ENCODE measurements at regions not wholly inside any gene's neighbourhood (a gene's known extent, or its start where the extent isn't known, plus 50 kb on each side); places are given as distances from the start of the nearest gene placed in this dataset.
A peak's percentile ranks its signal among the peaks of the same experiment; 100 is the strongest.

DNA sequence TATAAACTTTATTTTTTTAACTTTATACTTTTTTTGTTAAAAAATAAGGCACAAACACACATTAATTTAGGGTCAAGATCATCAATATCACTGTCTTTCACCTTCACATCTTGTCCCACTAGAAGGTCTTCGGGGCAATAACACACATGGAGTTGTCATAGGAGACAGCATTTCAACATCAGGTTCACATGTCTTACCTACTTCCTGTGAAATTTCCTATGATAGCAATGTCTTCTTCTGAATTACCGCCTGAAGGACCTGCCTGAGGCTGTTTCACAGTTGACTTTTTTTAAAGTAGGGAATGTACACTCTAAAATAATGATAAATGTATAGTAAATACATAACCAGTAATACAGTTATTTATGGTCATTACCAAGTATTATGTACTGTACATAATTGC is 559.4 kb downstream of the PLPP3 start:
- Histone ChIP-seq H3K4me3 (no peak overlapping the region), H3K27ac (no peak overlapping the region), H3K36me3 (no peaks in the 10 kb centered on the region), H3K9me3 (replicated peaks) (no peaks in the 10 kb centered on the region), H3K27me3 (replicated peaks) (no peaks in the 10 kb centered on the region), H3K4me1 (replicated peaks) (no peaks in the 10 kb centered on the region)
- DNase-seq (ENCODE audit: low read depth in 1 of 2, low spot score in 2 of 2), result no peak

DNA sequence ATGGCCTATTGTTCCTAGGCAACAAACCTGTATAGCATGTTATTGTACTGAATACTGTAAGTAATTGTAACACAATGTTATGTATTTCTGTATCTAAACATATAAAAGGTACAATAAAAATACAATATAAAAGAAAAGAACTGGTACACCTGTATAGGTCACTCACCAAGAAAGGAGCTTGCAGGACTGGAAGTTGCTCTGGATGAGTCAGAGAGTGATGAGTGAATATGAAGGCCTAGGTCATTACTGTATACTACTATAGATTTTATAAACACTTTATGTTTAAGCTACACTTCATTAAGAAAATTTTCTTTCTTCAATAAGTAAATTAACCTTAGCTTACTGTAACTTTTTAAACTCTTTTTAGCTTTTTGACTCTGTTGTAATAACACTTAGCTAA is 559.9 kb downstream of the PLPP3 start:
- Histone ChIP-seq H3K36me3 (no peaks in the 10 kb centered on the region), H3K9me3 (replicated peaks) (no peaks in the 10 kb centered on the region), H3K27me3 (replicated peaks) (no peaks in the 10 kb centered on the region), H3K4me1 (replicated peaks) (no peaks in the 10 kb centered on the region), H3K4me3 (no peak overlapping the region), H3K27ac (no peak overlapping the region)
- DNase-seq (ENCODE audit: low read depth in 1 of 2, low spot score in 2 of 2), result no peak

DNA sequence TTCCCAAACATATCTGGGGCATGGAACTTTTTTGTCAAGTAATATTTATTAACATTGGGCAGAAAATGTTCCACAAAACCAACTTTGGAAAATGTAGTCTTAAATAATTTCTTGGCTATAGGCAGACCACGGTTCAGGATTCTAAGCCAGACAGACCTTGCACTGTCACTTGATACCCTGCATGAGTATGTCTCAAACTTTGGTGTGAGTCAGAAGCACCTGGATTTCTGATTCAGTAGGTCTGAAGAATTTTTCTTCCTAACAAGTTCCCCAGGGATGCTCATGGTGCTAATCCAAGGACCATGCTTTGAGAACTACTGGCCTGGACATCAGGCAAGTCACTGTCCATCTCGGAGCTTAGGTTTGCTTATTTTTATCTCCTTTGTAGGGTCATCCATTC is 562.0 kb downstream of the PLPP3 start:
- no peak for DNase-seq (ENCODE audit: low read depth in 1 of 2, low spot score in 2 of 2)
- Histone ChIP-seq H3K4me3 (no peak overlapping the region), H3K4me1 (replicated peaks) (no peaks in the 10 kb centered on the region), H3K27me3 (replicated peaks) (no peaks in the 10 kb centered on the region), H3K27ac (no peak overlapping the region), H3K9me3 (replicated peaks) (no peaks in the 10 kb centered on the region), H3K36me3 (no peaks in the 10 kb centered on the region)

DNA sequence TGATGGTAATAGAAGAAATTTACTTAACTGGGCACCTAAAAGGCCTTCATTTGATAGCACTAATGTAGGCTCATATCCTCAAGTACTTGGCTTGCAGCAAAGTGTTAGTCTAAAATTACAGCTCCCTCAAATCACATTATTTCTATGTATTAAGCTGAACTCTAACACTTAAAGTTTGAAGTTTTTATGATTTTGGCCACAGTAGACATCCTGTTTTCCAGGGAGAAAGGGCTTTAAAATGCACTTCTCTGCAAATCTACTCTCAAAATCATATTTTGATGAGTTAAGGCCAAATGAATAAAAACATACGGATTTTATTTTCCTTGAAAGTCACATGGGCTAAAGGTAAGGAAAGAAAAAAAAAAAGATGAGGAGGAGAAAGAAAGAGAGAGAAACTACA is 575.5 kb downstream of the PLPP3 start:
- H3K27ac ChIP-seq, result no peak overlapping the region
- H3K36me3 ChIP-seq, result no peaks in the 10 kb centered on the region
- no peaks in the 10 kb centered on the region for H3K27me3 ChIP-seq (replicated peaks)
- DNase-seq (ENCODE audit: low read depth in 1 of 2, low spot score in 2 of 2), result no peak
- H3K4me1 ChIP-seq (replicated peaks), result peaks cover 13% of the 10 kb centered on the region
- H3K9me3 ChIP-seq (replicated peaks), result no peaks in the 10 kb centered on the region
- no peak overlapping the region for H3K4me3 ChIP-seq

DNA sequence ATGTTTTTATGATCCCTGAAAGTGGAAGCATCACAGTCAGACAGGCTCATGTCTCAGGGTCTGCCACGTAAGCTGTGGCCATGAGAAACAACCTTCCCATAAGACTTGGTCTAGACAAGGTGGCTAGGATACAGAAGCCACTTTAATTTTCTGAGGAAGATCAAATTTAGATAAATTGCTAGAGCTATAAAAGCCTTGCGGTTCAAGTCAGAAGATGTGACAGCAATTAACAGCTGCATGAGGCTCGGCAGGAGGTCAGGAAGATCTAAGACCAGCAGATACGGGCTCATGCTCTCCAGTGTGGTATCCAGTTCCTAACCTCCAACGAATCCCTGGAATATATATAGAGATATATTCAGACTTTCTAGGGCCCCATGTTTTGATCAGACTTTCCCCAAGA is 577.1 kb downstream of the PLPP3 start:
- no peak overlapping the region for H3K4me3 ChIP-seq
- H3K36me3 ChIP-seq, result no peaks in the 10 kb centered on the region
- H3K27ac ChIP-seq, result no peak overlapping the region
- DNase-seq (ENCODE audit: low read depth in 1 of 2, low spot score in 2 of 2), result no peak
- no peaks in the 10 kb centered on the region for H3K27me3 ChIP-seq (replicated peaks)
- no peaks in the 10 kb centered on the region for H3K9me3 ChIP-seq (replicated peaks)
- H3K4me1 ChIP-seq (replicated peaks), result peaks cover 13% of the 10 kb centered on the region

DNA sequence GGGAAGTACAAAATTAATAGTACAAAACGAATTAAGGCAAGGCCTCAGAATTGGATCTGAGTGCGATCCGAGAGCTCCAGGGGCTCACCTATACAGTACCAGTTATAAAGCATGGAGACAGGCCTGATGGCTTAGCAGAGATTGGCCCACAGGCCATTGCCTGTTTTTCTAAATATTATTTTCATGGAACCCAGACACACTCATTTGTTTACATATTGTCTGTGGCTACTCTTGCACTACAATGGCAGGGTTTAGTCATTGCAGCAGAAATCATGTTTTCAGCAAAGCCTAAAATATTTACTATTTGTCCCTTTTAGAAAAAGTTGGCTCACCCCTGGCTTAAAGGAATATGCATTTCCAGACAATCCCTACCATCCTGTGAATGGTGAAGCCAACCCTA is 578.9 kb downstream of the PLPP3 start:
- no peak overlapping the region for H3K27ac ChIP-seq
- no peaks in the 10 kb centered on the region for H3K36me3 ChIP-seq
- no peaks in the 10 kb centered on the region for H3K27me3 ChIP-seq (replicated peaks)
- DNase-seq (ENCODE audit: low read depth in 1 of 2, low spot score in 2 of 2), result peak in 1 of 2 experiments; percentile 20
- no peaks in the 10 kb centered on the region for H3K9me3 ChIP-seq (replicated peaks)
- H3K4me3 ChIP-seq, result no peak overlapping the region
- peaks cover 13% of the 10 kb centered on the region for H3K4me1 ChIP-seq (replicated peaks)

DNA sequence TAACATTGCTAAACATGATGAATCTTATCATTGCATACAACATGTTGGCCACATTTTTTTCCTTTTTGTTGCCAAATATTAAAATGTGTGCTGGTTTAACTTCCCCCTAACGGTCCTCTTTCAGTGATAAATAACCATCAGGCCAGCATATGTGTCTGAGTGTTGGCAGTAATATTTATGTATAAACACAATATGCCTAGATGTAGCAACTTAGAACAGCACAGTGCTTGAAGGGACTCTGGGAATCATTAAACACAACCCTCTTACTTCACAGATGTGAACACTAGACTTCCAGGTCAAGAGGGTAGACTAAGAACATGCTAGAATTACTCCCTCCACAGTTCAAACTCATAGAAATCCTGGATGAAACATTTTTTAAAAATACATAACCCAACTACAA is 581.8 kb downstream of the PLPP3 start:
- Histone ChIP-seq H3K9me3 (replicated peaks) (no peaks in the 10 kb centered on the region), H3K36me3 (no peaks in the 10 kb centered on the region), H3K27ac (no peak overlapping the region), H3K27me3 (replicated peaks) (no peaks in the 10 kb centered on the region), H3K4me1 (replicated peaks) (peaks cover 13% of the 10 kb centered on the region), H3K4me3 (no peak overlapping the region)
- DNase-seq (ENCODE audit: low read depth in 1 of 2, low spot score in 2 of 2), result no peak

DNA sequence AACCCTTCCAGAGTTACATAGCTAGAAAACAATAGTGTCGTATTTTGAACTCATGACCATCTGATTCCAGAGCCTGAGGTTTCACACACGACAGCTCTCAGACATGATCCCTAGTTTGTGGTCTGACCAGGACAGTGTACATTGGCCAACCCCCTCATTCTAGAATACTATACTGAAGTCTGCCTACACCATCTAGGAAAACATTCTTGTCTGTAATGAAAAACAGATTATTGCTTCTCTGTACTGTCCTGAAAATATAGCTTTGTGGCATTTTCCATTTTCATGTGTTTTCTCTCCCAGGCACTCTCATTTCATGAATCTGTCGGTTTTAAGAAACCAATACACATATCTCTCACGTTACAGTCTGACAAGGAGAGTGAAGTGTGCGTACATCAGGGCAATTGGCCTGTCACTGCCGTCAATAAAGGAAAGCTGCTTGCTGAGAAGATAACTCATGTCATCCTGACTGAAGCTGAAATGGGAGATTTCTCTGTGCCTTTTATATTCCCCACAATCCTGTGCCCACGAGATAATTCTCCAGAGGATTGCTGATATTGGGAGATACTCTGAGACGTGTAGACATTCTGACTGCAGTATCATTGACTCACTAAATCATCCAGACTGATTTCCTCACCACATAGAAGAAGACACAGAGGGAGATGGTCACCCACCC is 585.6 kb downstream of the PLPP3 start:
- no peak for DNase-seq (ENCODE audit: low read depth in 1 of 2, low spot score in 2 of 2)
- Histone ChIP-seq H3K4me1 (replicated peaks) (peaks cover 14% of the 10 kb centered on the region), H3K4me3 (no peak overlapping the region), H3K36me3 (no peaks in the 10 kb centered on the region), H3K9me3 (replicated peaks) (no peaks in the 10 kb centered on the region), H3K27ac (no peak overlapping the region), H3K27me3 (replicated peaks) (no peaks in the 10 kb centered on the region)

DNA sequence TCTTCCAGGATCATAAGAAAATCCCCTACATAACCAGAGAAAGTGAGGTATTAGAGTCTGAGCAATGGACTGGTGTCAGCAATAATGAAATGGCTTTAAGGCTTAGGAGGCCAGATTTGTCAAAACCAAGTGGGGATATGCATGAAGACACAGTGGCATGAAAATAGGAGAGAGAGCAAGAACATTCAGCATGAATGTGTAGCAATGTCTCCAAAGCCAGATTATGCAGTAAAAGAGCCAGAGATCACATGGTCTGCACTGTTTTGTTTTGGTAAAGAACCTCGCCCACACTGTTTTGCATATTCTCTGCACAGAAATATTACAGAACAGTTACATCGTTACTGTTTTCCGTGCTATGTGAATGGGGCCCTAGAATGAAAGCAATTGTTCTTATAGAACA is 589.4 kb downstream of the PLPP3 start:
- no peak overlapping the region for H3K4me3 ChIP-seq
- no peaks in the 10 kb centered on the region for H3K9me3 ChIP-seq (replicated peaks)
- peaks cover 14% of the 10 kb centered on the region for H3K4me1 ChIP-seq (replicated peaks)
- H3K27me3 ChIP-seq (replicated peaks), result no peaks in the 10 kb centered on the region
- no peaks in the 10 kb centered on the region for H3K36me3 ChIP-seq
- no peak overlapping the region for H3K27ac ChIP-seq
- no peak for DNase-seq (ENCODE audit: low read depth in 1 of 2, low spot score in 2 of 2)

DNA sequence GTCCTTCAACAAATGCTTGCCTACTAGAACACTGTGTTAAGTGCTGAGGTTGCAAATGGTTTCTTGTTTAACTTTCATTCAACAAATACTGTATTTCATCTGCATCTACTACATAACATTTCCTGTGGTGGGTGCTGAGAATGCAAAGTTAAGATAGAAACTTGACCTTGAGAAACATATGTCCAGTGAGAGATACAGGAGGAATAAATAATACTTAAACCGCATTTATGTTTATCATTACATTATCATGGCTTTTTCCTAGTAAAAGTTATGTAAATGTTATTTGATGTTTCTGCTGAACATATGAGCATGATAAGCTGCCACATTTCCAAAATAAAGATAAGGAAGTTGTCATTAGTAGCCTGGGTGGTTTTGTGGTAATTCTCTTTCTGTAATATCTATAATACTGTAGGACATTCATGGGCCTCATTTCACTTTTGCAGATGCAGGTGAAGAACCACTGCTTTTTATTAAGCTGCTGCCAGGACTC is 590.4 kb downstream of the PLPP3 start:
- Histone ChIP-seq H3K9me3 (replicated peaks) (no peaks in the 10 kb centered on the region), H3K4me1 (replicated peaks) (peaks cover 14% of the 10 kb centered on the region), H3K27me3 (replicated peaks) (no peaks in the 10 kb centered on the region), H3K36me3 (no peaks in the 10 kb centered on the region), H3K27ac (no peak overlapping the region), H3K4me3 (no peak overlapping the region)
- DNase-seq (ENCODE audit: low read depth in 1 of 2, low spot score in 2 of 2), result no peak

DNA sequence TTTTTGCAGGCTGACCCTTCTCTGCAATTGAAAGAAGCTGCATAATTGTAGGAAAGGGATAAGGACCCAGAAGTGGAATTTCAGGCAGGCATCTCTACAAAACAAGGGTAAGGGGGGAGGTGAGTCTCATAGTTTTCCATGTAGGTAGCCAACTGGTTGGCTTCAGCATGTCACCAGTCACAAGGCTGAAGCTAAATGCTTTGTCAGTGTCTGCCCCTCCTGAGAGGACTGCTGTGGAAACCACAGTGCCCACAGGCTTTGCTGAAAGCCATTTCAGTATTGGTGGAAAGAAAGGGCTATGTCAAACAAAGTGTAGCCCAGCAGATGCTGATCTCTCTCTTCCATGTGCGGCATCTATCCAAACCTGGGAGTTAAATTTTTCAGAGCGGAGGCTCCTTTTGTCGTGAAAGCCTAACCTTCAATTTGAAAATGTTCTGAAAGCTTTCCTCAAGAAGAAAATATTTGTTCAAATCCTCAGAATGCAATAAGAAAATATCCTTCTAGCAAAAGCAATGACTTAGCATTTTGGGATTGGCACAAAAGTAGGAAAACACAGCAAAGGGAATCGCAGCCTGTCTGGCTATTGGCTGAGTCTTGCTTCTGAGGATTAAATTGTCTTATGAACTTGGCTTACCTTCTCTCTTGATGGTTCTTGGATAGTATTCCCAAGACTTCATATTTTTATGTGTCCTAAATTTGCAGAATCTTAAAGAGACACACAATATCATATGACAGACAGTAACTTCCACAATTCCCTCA is 591.7 kb downstream of the PLPP3 start:
- Histone ChIP-seq H3K27ac (no peak overlapping the region), H3K4me3 (no peak overlapping the region), H3K36me3 (no peaks in the 10 kb centered on the region), H3K9me3 (replicated peaks) (no peaks in the 10 kb centered on the region), H3K4me1 (replicated peaks) (peaks cover 14% of the 10 kb centered on the region), H3K27me3 (replicated peaks) (no peaks in the 10 kb centered on the region)
- DNase-seq (ENCODE audit: low read depth in 1 of 2, low spot score in 2 of 2), result no peak

DNA sequence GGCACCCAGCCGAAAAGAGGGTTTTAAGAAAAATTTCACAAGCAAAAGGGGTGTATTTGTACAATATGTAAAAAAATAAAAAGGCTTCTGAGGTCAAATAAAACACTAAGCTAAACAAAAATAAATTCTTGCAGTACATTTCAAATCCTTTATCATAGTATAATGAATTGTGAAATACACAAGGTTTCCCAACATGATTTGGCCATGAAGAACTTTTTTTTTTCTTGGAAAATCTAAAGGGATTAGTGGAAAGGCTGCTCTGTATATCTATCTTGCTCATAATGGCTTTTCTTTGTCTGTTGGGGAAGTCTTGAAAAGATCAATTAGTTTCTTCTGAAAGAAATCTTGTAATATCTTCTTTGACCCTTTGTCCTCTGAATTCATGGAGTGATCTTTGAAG is 593.4 kb downstream of the PLPP3 start:
- Histone ChIP-seq H3K9me3 (replicated peaks) (no peaks in the 10 kb centered on the region), H3K36me3 (no peaks in the 10 kb centered on the region), H3K27ac (no peak overlapping the region), H3K27me3 (replicated peaks) (no peaks in the 10 kb centered on the region), H3K4me3 (no peak overlapping the region), H3K4me1 (replicated peaks) (peaks cover 16% of the 10 kb centered on the region)
- DNase-seq (ENCODE audit: low read depth in 1 of 2, low spot score in 2 of 2), result no peak

DNA sequence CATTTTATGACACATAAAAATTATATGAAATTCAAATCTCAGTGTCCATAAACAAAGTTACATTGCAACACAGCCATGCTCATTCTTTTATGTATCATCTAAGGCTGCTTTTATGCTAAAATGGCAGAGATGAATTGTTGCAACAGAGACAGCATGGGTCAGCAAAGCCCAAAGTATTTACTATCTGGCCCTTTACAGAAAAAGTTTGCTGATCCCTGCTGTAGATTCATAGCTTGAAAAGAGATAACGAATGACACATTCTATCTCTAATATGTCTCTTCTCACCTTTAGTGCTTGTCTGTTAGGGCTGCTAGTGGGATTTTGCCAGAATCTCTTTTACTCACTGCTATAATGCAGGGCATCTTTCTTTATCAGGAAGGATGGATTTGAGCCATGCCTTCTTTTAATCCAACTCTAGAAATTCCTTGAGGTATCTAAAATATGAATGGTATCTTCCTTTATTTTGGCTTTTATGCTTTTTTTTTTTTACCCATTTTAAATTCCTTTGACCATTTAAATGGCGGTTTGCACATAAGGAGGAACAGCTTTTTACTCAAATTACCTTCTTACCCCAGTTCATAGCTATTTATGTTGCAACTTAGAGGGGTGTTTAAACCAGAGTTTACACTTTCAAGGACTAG is 598.2 kb downstream of the PLPP3 start:
- Histone ChIP-seq H3K36me3 (no peaks in the 10 kb centered on the region), H3K4me1 (replicated peaks) (peaks cover 8% of the 10 kb centered on the region), H3K27me3 (replicated peaks) (no peaks in the 10 kb centered on the region), H3K9me3 (replicated peaks) (no peaks in the 10 kb centered on the region), H3K4me3 (no peak overlapping the region), H3K27ac (no peak overlapping the region)
- DNase-seq (ENCODE audit: low read depth in 1 of 2, low spot score in 2 of 2), result peak in 1 of 2 experiments; percentile 6

DNA sequence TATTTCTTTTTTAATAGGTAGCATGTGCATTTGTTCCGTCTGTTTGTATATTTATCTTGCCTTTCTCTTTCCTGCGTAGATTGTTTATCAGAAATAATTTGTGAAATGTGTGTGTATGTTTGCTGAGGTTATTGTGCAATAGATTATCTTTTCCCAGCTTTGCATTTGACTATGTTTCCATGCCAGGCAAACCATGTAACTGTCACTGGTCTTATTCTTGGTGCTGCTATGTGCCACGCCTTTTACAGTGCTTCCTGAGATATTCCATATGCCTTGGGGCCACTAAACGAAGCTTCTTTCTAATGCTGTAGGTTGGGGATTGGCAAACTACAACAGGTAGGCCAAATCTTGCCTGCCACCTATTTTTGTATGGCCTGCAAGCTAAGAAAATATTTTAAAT is 598.8 kb downstream of the PLPP3 start:
- no peaks in the 10 kb centered on the region for H3K9me3 ChIP-seq (replicated peaks)
- H3K27ac ChIP-seq, result no peak overlapping the region
- no peaks in the 10 kb centered on the region for H3K27me3 ChIP-seq (replicated peaks)
- DNase-seq (ENCODE audit: low read depth in 1 of 2, low spot score in 2 of 2), result no peak
- peaks cover 11% of the 10 kb centered on the region for H3K4me1 ChIP-seq (replicated peaks)
- no peak overlapping the region for H3K4me3 ChIP-seq
- H3K36me3 ChIP-seq, result no peaks in the 10 kb centered on the region

Data from SJSA1 (cell line).